GM08714 (cell line): ENCODE measurements at regions not wholly inside any gene's neighbourhood (a gene's known extent, or its start where the extent isn't known, plus 50 kb on each side); places are given as distances from the start of the nearest gene placed in this dataset.

Source experiments
- H3K4me3 ChIP-seq: fragments of 200-500 bp; sonication (Bioruptor generic); 2 replicates; pipeline ENCODE4 v1.5.1; 2014; ENCODE audit warnings: mild to moderate bottlenecking, low read length, inconsistent platforms
- ZNF274 ChIP-seq: IDR thresholded peaks from 2 replicates; pipeline ENCODE4 v1.6.1; 2012; ENCODE audit warnings: mild to moderate bottlenecking, low read depth, low read length

- H3K4me3 ChIP-seq, result no peak overlapping the region
- TF ChIP-seq ZNF274, result no peak
Measured at GRCh38 chr21:10466200-10466599, 55.2 kb upstream of the TPTE start.
